ENCODE measurements at regions not wholly inside any gene's neighbourhood (a gene's known extent, or its start where the extent isn't known, plus 50 kb on each side); places are given as distances from the start of the nearest gene placed in this dataset.

- peak; percentile 34 for DNase-seq (ENCODE audit: low read depth, low spot score)
- peak overlapping the region; percentile 29; the same call in 1 of the 2 replicates for H3K4me3 ChIP-seq
- TF ChIP-seq EZH2 (IDR thresholded peaks at IDR 0.05) (no peak), POLR2AphosphoS5 (IDR thresholded peaks at IDR 0.05; ENCODE audit: borderline replicate concordance, low read depth, low read length) (no peak), FOXP2 (optimal IDR thresholded peaks at IDR 0.05; ENCODE audit: control extremely low read depth, extremely low read length, insufficient read depth) (no peak)
- H3K9me3 ChIP-seq (ENCODE audit: low read depth, low read length) = no peaks in the 10 kb centered on the region
- H3K9ac ChIP-seq (ENCODE audit: insufficient read length) = no peak overlapping the region
- H3K27ac ChIP-seq = no peak overlapping the region
- H3K36me3 ChIP-seq (ENCODE audit: insufficient read depth, low read length) = no peaks in the 10 kb centered on the region
Measured at GRCh38 chr2:183522489-183523266, 398.4 kb downstream of the NUP35 start.

- TF ChIP-seq EZH2 (IDR thresholded peaks at IDR 0.05) (no peak), FOXP2 (optimal IDR thresholded peaks at IDR 0.05; ENCODE audit: control extremely low read depth, extremely low read length, insufficient read depth) (no peak), POLR2AphosphoS5 (IDR thresholded peaks at IDR 0.05; ENCODE audit: borderline replicate concordance, low read depth, low read length) (no peak)
- DNase-seq (ENCODE audit: low read depth, low spot score) = no peak
- Histone ChIP-seq H3K4me3 (no peak overlapping the region), H3K9me3 (ENCODE audit: low read depth, low read length) (no peaks in the 10 kb centered on the region), H3K9ac (ENCODE audit: insufficient read length) (no peak overlapping the region), H3K36me3 (ENCODE audit: insufficient read depth, low read length) (no peaks in the 10 kb centered on the region), H3K27ac (no peak overlapping the region)
Measured at GRCh38 chr2:183530333-183530901, 406.2 kb downstream of the NUP35 start.

GRCh38 chr2:183532514-183532913 is 408.3 kb downstream of the NUP35 start:
- no peak for DNase-seq (ENCODE audit: low read depth, low spot score)
- H3K9me3 ChIP-seq (ENCODE audit: low read depth, low read length) = no peaks in the 10 kb centered on the region
- no peak overlapping the region for H3K27ac ChIP-seq
- H3K4me3 ChIP-seq = no peak overlapping the region
- no peak overlapping the region for H3K9ac ChIP-seq (ENCODE audit: insufficient read length)
- no peaks in the 10 kb centered on the region for H3K36me3 ChIP-seq (ENCODE audit: insufficient read depth, low read length)
- no peak for TF ChIP-seq EZH2 (IDR thresholded peaks at IDR 0.05)
- TF ChIP-seq POLR2AphosphoS5 (IDR thresholded peaks at IDR 0.05; ENCODE audit: borderline replicate concordance, low read depth, low read length) = no peak
- no peak for TF ChIP-seq FOXP2 (optimal IDR thresholded peaks at IDR 0.05; ENCODE audit: control extremely low read depth, extremely low read length, insufficient read depth)

- no peak overlapping the region for H3K4me3 ChIP-seq
- TF ChIP-seq POLR2AphosphoS5 (IDR thresholded peaks at IDR 0.05; ENCODE audit: borderline replicate concordance, low read depth, low read length) = no peak
- no peak for TF ChIP-seq FOXP2 (optimal IDR thresholded peaks at IDR 0.05; ENCODE audit: control extremely low read depth, extremely low read length, insufficient read depth)
- no peak for TF ChIP-seq EZH2 (IDR thresholded peaks at IDR 0.05)
- H3K9me3 ChIP-seq (ENCODE audit: low read depth, low read length) = no peaks in the 10 kb centered on the region
- DNase-seq (ENCODE audit: low read depth, low spot score) = no peak
- H3K36me3 ChIP-seq (ENCODE audit: insufficient read depth, low read length) = no peaks in the 10 kb centered on the region
- no peak overlapping the region for H3K27ac ChIP-seq
- no peak overlapping the region for H3K9ac ChIP-seq (ENCODE audit: insufficient read length)
Measured at GRCh38 chr2:183533021-183533420, 408.8 kb downstream of the NUP35 start.

GRCh38 chr2:183536290-183536689 is 412.0 kb downstream of the NUP35 start:
- H3K4me3 ChIP-seq = no peak overlapping the region
- no peak overlapping the region for H3K27ac ChIP-seq
- H3K9ac ChIP-seq (ENCODE audit: insufficient read length) = no peak overlapping the region
- no peak for DNase-seq (ENCODE audit: low read depth, low spot score)
- H3K9me3 ChIP-seq (ENCODE audit: low read depth, low read length) = no peaks in the 10 kb centered on the region
- H3K36me3 ChIP-seq (ENCODE audit: insufficient read depth, low read length) = no peaks in the 10 kb centered on the region
- no peak for TF ChIP-seq EZH2 (IDR thresholded peaks at IDR 0.05)
- TF ChIP-seq POLR2AphosphoS5 (IDR thresholded peaks at IDR 0.05; ENCODE audit: borderline replicate concordance, low read depth, low read length) = no peak
- no peak for TF ChIP-seq FOXP2 (optimal IDR thresholded peaks at IDR 0.05; ENCODE audit: control extremely low read depth, extremely low read length, insufficient read depth)

GRCh38 chr2:183536714-183537113 is 412.5 kb downstream of the NUP35 start:
- TF ChIP-seq FOXP2 (optimal IDR thresholded peaks at IDR 0.05; ENCODE audit: control extremely low read depth, extremely low read length, insufficient read depth) (no peak), EZH2 (IDR thresholded peaks at IDR 0.05) (no peak), POLR2AphosphoS5 (IDR thresholded peaks at IDR 0.05; ENCODE audit: borderline replicate concordance, low read depth, low read length) (no peak)

GRCh38 chr2:183541766-183542165 is 417.5 kb downstream of the NUP35 start:
- H3K27ac ChIP-seq = no peak overlapping the region
- H3K4me3 ChIP-seq = no peak overlapping the region
- H3K9ac ChIP-seq (ENCODE audit: insufficient read length) = no peak overlapping the region
- no peak for DNase-seq (ENCODE audit: low read depth, low spot score)
- no peaks in the 10 kb centered on the region for H3K9me3 ChIP-seq (ENCODE audit: low read depth, low read length)
- no peaks in the 10 kb centered on the region for H3K36me3 ChIP-seq (ENCODE audit: insufficient read depth, low read length)
- TF ChIP-seq FOXP2 (optimal IDR thresholded peaks at IDR 0.05; ENCODE audit: control extremely low read depth, extremely low read length, insufficient read depth) (no peak), POLR2AphosphoS5 (IDR thresholded peaks at IDR 0.05; ENCODE audit: borderline replicate concordance, low read depth, low read length) (no peak), EZH2 (IDR thresholded peaks at IDR 0.05) (no peak)

More at GRCh38 chr2:183536714-183537113, 412.5 kb downstream of the NUP35 start:
- Histone ChIP-seq H3K9me3 (ENCODE audit: low read depth, low read length) (no peaks in the 10 kb centered on the region), H3K9ac (ENCODE audit: insufficient read length) (no peak overlapping the region), H3K27ac (no peak overlapping the region), H3K4me3 (no peak overlapping the region), H3K36me3 (ENCODE audit: insufficient read depth, low read length) (no peaks in the 10 kb centered on the region)
- no peak for DNase-seq (ENCODE audit: low read depth, low spot score)

- Histone ChIP-seq H3K9ac (ENCODE audit: insufficient read length) (no peak overlapping the region), H3K4me3 (no peak overlapping the region), H3K9me3 (ENCODE audit: low read depth, low read length) (no peaks in the 10 kb centered on the region), H3K27ac (no peak overlapping the region), H3K36me3 (ENCODE audit: insufficient read depth, low read length) (no peaks in the 10 kb centered on the region)
- DNase-seq (ENCODE audit: low read depth, low spot score) = no peak
- TF ChIP-seq POLR2AphosphoS5 (IDR thresholded peaks at IDR 0.05; ENCODE audit: borderline replicate concordance, low read depth, low read length) (no peak), FOXP2 (optimal IDR thresholded peaks at IDR 0.05; ENCODE audit: control extremely low read depth, extremely low read length, insufficient read depth) (no peak), EZH2 (IDR thresholded peaks at IDR 0.05) (no peak)
Measured at GRCh38 chr2:183542606-183543005, 418.4 kb downstream of the NUP35 start.
